ENCODE measurements at regions not wholly inside any gene's neighbourhood (a gene's known extent, or its start where the extent isn't known, plus 50 kb on each side); places are given as distances from the start of the nearest gene placed in this dataset.

GRCh38 chr2:16105669-16106281 is 165.4 kb downstream of the MYCN start:
- Histone ChIP-seq H3K27me3 (ENCODE audit: control insufficient read depth in 3 of 3, insufficient read depth in 3 of 3, low read length in 2 of 3) (no peaks in the 10 kb centered on the region), H3K27ac (ENCODE audit: low read depth in 1 of 2, low read length in 1 of 2) (no peak overlapping the region), H3K9ac (ENCODE audit: insufficient read depth in 1 of 2, low read length in 2 of 2) (no peak overlapping the region), H3K36me3 (ENCODE audit: control insufficient read depth in 4 of 4, insufficient read depth in 4 of 4, low read length in 4 of 4) (no peaks in the 10 kb centered on the region), H3K9me3 (ENCODE audit: control insufficient read depth in 4 of 4, insufficient read depth in 3 of 4, low read length in 3 of 4) (no peaks in the 10 kb centered on the region), H3K4me3 (no peak overlapping the region), H3K4me1 (ENCODE audit: control insufficient read depth in 5 of 5, insufficient read depth in 5 of 5, low read length in 5 of 5) (peaks cover 0 to 14% (median 0%) of the 10 kb centered on the region in 5 donors)
- ATAC-seq (ENCODE audit: insufficient read depth, low FRiP score) = no peak
- TF ChIP-seq CTCF (IDR thresholded peaks at IDR 0.05; ENCODE audit: control extremely low read depth, extremely low read depth) = no peak
- 74 to 85% methylated on average over 15 of the region's 15 CpGs for whole genome bisulfite sequencing, 2 donors
- peak; percentile 18 to 45 (median 31) for DNase-seq

GRCh38 chr2:16104949-16105668 is 164.8 kb downstream of the MYCN start:
- Histone ChIP-seq H3K4me1 (ENCODE audit: control insufficient read depth in 5 of 5, insufficient read depth in 5 of 5, low read length in 5 of 5) (peaks cover 0 to 14% (median 0%) of the 10 kb centered on the region in 5 donors), H3K36me3 (ENCODE audit: control insufficient read depth in 4 of 4, insufficient read depth in 4 of 4, low read length in 4 of 4) (no peaks in the 10 kb centered on the region), H3K27me3 (ENCODE audit: control insufficient read depth in 3 of 3, insufficient read depth in 3 of 3, low read length in 2 of 3) (no peaks in the 10 kb centered on the region), H3K4me3 (no peak overlapping the region), H3K9ac (ENCODE audit: insufficient read depth in 1 of 2, low read length in 2 of 2) (no peak overlapping the region), H3K27ac (ENCODE audit: low read depth in 1 of 2, low read length in 1 of 2) (no peak overlapping the region), H3K9me3 (ENCODE audit: control insufficient read depth in 4 of 4, insufficient read depth in 3 of 4, low read length in 3 of 4) (no peaks in the 10 kb centered on the region)
- DNase-seq (no peak), ATAC-seq (ENCODE audit: insufficient read depth, low FRiP score) (no peak)
- WGBS, 2 donors = 83 to 88% methylated on average over 11 of the region's 11 CpGs
- no peak for TF ChIP-seq CTCF (IDR thresholded peaks at IDR 0.05; ENCODE audit: control extremely low read depth, extremely low read depth)

- DNase-seq (no peak), ATAC-seq (ENCODE audit: insufficient read depth, low FRiP score) (no peak)
- Histone ChIP-seq H3K27ac (ENCODE audit: low read depth in 1 of 2, low read length in 1 of 2) (no peak overlapping the region), H3K4me1 (ENCODE audit: control insufficient read depth in 5 of 5, insufficient read depth in 5 of 5, low read length in 5 of 5) (peaks cover 0 to 14% (median 0%) of the 10 kb centered on the region in 5 donors), H3K4me3 (no peak overlapping the region), H3K9me3 (ENCODE audit: control insufficient read depth in 4 of 4, insufficient read depth in 3 of 4, low read length in 3 of 4) (no peaks in the 10 kb centered on the region), H3K36me3 (ENCODE audit: control insufficient read depth in 4 of 4, insufficient read depth in 4 of 4, low read length in 4 of 4) (no peaks in the 10 kb centered on the region), H3K27me3 (ENCODE audit: control insufficient read depth in 3 of 3, insufficient read depth in 3 of 3, low read length in 2 of 3) (no peaks in the 10 kb centered on the region), H3K9ac (ENCODE audit: insufficient read depth in 1 of 2, low read length in 2 of 2) (no peak overlapping the region)
- WGBS, 2 donors = 83 to 86% methylated on average over 6 of the region's 6 CpGs
- no peak for TF ChIP-seq CTCF (IDR thresholded peaks at IDR 0.05; ENCODE audit: control extremely low read depth, extremely low read depth)
Measured at GRCh38 chr2:16104315-16104948, 164.1 kb downstream of the MYCN start.
